ENCODE measurements at regions not wholly inside any gene's neighbourhood (a gene's known extent, or its start where the extent isn't known, plus 50 kb on each side); places are given as distances from the start of the nearest gene placed in this dataset.

DNA sequence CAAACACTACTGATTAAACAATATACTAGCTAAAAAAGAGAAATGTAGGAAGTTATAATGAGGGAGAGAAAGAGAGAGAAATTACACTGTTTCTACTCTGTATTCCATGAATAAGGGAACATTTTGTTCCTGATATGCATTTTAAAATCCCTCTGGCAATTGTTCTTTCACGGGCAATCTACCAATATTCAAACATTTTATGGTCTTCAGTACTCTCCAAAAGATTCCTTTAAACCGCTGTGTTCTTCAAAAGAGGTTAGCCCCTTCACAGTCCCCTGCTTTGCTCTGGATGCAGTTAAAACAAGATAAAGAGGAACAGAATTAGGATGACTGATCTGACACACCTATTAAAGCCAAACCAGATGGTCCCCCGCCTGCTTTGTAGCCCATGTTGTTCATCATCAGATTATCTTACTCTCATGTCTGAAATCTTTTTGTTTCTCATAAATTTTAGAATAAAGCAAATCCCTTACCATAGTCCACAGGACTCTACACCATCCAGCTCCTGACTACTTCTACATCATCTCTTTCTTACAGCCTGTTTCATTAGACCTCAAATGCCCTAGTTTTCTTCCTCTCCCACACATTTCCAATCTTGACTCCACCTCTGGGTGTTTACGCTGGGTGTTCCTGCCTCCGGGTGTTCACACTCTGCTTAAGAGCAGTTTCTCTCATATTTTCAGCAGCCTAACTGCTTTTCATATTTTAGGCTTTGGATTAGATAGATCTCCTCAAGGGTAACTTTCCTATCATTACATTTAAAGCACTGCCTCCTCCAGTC is 399.7 kb downstream of the COL12A1 start:
- Mint-ChIP-seq H3K9me3 (peaks cover 0 to 22% (median 5%) of the 10 kb centered on the region in 11 donors), H3K27ac (no peak overlapping the region), H3K36me3 (no peaks in the 10 kb centered on the region), H3K4me1 (no peaks in the 10 kb centered on the region), H3K27me3 (no peaks in the 10 kb centered on the region), H3K4me3 (no peak overlapping the region)
- DNase-seq (no peak), ATAC-seq (no peak)
- Histone ChIP-seq H3K4me3 (ENCODE audit: low read length) (no peak overlapping the region), H3K27me3 (ENCODE audit: control insufficient read depth in 2 of 2, insufficient read depth in 2 of 2, low read length in 2 of 2) (no peaks in the 10 kb centered on the region), H3K9me3 (ENCODE audit: control insufficient read depth in 2 of 3, low read length in 3 of 3) (no peaks in the 10 kb centered on the region), H3K27ac (ENCODE audit: low read depth, low read length) (no peak overlapping the region), H3K36me3 (ENCODE audit: control insufficient read depth in 2 of 3, insufficient read depth in 3 of 3, low read length in 3 of 3) (no peaks in the 10 kb centered on the region), H3K4me1 (ENCODE audit: control insufficient read depth in 2 of 2, insufficient read depth in 2 of 2, low read length in 2 of 2) (no peaks in the 10 kb centered on the region)
- CTCF ChIA-PET: no interaction called here
- POLR2A ChIA-PET: no interaction called here
- intact Hi-C loops (cut with micrococcal nuclease): no loop called here

DNA sequence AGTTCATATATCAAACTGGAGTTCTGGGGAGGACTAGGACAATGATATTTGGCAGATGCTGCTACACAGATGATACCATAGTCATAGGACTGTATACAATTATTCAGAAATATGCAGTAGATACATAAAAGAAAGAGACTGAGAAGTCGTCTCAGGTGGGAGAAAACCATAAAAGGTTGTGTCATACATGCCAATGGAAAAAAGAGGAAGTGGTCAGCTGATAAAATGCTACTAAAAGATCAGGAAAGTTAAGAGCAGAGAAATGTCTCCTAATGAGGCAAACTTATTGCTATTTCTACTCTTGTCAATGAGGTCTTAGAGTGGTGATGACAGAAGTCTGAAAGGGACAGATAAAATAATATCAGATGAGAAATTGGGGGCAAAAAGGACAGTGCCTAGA is 407.6 kb downstream of the COL12A1 start:
- H3K36me3 ChIP-seq (ENCODE audit: control insufficient read depth in 2 of 3, insufficient read depth in 3 of 3, low read length in 3 of 3): no peaks in the 10 kb centered on the region
- H3K4me1 ChIP-seq (ENCODE audit: control insufficient read depth in 2 of 2, insufficient read depth in 2 of 2, low read length in 2 of 2): no peaks in the 10 kb centered on the region
- H3K27me3 Mint-ChIP-seq: no peaks in the 10 kb centered on the region
- no peaks in the 10 kb centered on the region for H3K4me1 Mint-ChIP-seq
- CTCF ChIA-PET: no interaction called here
- no peaks in the 10 kb centered on the region for H3K36me3 Mint-ChIP-seq
- H3K9me3 ChIP-seq (ENCODE audit: control insufficient read depth in 2 of 3, low read length in 3 of 3): peaks cover 0 to 9% (median 0%) of the 10 kb centered on the region in 3 experiments
- H3K4me3 ChIP-seq (ENCODE audit: low read length): no peak overlapping the region
- ATAC-seq: no peak
- H3K27ac Mint-ChIP-seq: no peak overlapping the region
- H3K4me3 Mint-ChIP-seq: no peak overlapping the region
- H3K27me3 ChIP-seq (ENCODE audit: control insufficient read depth in 2 of 2, insufficient read depth in 2 of 2, low read length in 2 of 2): no peaks in the 10 kb centered on the region
- intact Hi-C loops (cut with micrococcal nuclease): no loop called here
- H3K9me3 Mint-ChIP-seq: peaks cover 7 to 50% (median 22%) of the 10 kb centered on the region in 11 donors
- POLR2A ChIA-PET: no interaction called here
- H3K27ac ChIP-seq (ENCODE audit: low read depth, low read length): no peak overlapping the region
- no peak for DNase-seq

DNA sequence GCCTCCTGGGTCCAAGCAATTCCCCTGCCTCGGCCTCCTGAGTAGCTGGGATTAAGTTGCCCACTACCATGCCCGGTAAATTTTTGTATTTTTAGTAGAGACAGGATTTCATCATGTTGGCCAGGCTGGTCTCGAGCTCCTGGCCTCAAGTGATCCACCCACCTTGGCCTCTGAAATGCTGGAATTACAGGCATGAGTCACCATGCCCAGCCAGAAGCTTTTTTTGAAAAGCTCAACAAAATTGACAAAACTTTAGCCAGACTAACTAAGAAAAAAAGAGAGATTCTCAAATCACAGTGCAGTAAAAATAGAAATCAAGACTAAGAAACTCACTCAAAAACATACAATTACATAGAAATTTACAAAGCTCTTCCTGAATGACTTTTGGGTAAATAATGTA is 420.6 kb downstream of the COL12A1 start:
- DNase-seq: no peak
- H3K4me1 Mint-ChIP-seq: no peaks in the 10 kb centered on the region
- no peak overlapping the region for H3K27ac ChIP-seq (ENCODE audit: low read depth, low read length)
- no peaks in the 10 kb centered on the region for H3K36me3 Mint-ChIP-seq
- H3K9me3 Mint-ChIP-seq: peaks cover 0 to 36% (median 4%) of the 10 kb centered on the region in 11 donors
- H3K4me3 Mint-ChIP-seq: no peak overlapping the region
- no peak overlapping the region for H3K27ac Mint-ChIP-seq
- H3K4me3 ChIP-seq (ENCODE audit: low read length): no peak overlapping the region
- ChIA-PET CTCF (no interaction called here), POLR2A (no interaction called here)
- intact Hi-C loops (cut with micrococcal nuclease): no loop called here
- no peaks in the 10 kb centered on the region for H3K4me1 ChIP-seq (ENCODE audit: control insufficient read depth in 2 of 2, insufficient read depth in 2 of 2, low read length in 2 of 2)
- no peaks in the 10 kb centered on the region for H3K27me3 Mint-ChIP-seq
- no peak for ATAC-seq
- H3K9me3 ChIP-seq (ENCODE audit: control insufficient read depth in 2 of 3, low read length in 3 of 3): no peaks in the 10 kb centered on the region
- no peaks in the 10 kb centered on the region for H3K27me3 ChIP-seq (ENCODE audit: control insufficient read depth in 2 of 2, insufficient read depth in 2 of 2, low read length in 2 of 2)
- H3K36me3 ChIP-seq (ENCODE audit: control insufficient read depth in 2 of 3, insufficient read depth in 3 of 3, low read length in 3 of 3): no peaks in the 10 kb centered on the region

DNA sequence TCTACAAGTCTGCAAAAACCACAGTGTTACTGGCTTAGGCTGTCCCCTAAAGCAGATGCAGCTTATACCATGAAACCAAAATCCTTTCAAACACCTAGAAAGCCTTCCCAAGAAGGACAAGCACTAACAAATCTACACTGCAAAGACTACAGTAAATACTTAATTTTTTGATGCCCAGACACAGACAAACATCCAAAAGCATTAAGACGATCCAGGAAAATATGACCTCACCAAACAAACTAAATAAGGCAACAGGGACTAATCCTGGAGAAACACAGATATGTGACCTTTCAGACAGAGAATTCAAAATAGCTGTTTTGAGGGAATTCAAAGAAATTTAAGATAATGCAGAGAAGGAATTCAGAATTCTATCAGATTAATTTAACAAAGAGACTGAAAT is 423.5 kb downstream of the COL12A1 start:
- no peaks in the 10 kb centered on the region for H3K9me3 ChIP-seq (ENCODE audit: control insufficient read depth in 2 of 3, low read length in 3 of 3)
- no peak overlapping the region for H3K27ac ChIP-seq (ENCODE audit: low read depth, low read length)
- Mint-ChIP-seq H3K36me3 (no peaks in the 10 kb centered on the region), H3K4me1 (no peaks in the 10 kb centered on the region), H3K27ac (no peak overlapping the region), H3K9me3 (peaks cover 0 to 20% (median 4%) of the 10 kb centered on the region in 11 donors), H3K27me3 (no peaks in the 10 kb centered on the region), H3K4me3 (no peak overlapping the region)
- no peak overlapping the region for H3K4me3 ChIP-seq (ENCODE audit: low read length)
- H3K27me3 ChIP-seq (ENCODE audit: control insufficient read depth in 2 of 2, insufficient read depth in 2 of 2, low read length in 2 of 2): no peaks in the 10 kb centered on the region
- POLR2A ChIA-PET: no interaction called here
- CTCF ChIA-PET: no interaction called here
- no peak for DNase-seq
- no peaks in the 10 kb centered on the region for H3K36me3 ChIP-seq (ENCODE audit: control insufficient read depth in 2 of 3, insufficient read depth in 3 of 3, low read length in 3 of 3)
- no peak for ATAC-seq
- H3K4me1 ChIP-seq (ENCODE audit: control insufficient read depth in 2 of 2, insufficient read depth in 2 of 2, low read length in 2 of 2): no peaks in the 10 kb centered on the region
- intact Hi-C loops (cut with micrococcal nuclease): no loop called here

DNA sequence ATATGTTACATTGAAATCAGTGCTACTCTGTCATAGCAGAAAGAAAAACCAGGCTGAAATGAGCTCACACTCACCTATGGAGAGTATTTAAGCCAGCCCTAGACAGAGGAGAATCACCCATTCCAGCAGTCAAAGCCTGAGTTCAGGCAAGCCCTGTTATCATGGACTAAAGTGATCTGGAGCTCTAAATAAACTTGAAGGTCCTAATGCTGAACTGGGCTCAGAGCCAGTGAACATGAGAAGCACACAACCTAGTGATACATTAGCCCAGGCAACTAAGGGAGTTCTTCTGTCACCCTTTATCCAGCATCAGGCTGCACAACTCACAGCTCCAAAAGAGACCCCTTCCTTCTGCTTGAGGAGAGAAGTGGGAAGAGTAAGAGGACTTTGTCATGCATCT is 425.0 kb downstream of the COL12A1 start:
- DNase-seq (no peak), ATAC-seq (no peak)
- Mint-ChIP-seq H3K4me3 (no peak overlapping the region), H3K27me3 (no peaks in the 10 kb centered on the region), H3K27ac (no peak overlapping the region), H3K4me1 (no peaks in the 10 kb centered on the region), H3K36me3 (no peaks in the 10 kb centered on the region), H3K9me3 (peaks cover 0 to 20% (median 4%) of the 10 kb centered on the region in 11 donors)
- H3K36me3 ChIP-seq (ENCODE audit: control insufficient read depth in 2 of 3, insufficient read depth in 3 of 3, low read length in 3 of 3): no peaks in the 10 kb centered on the region
- CTCF ChIA-PET: no interaction called here
- no peaks in the 10 kb centered on the region for H3K27me3 ChIP-seq (ENCODE audit: control insufficient read depth in 2 of 2, insufficient read depth in 2 of 2, low read length in 2 of 2)
- no peaks in the 10 kb centered on the region for H3K4me1 ChIP-seq (ENCODE audit: control insufficient read depth in 2 of 2, insufficient read depth in 2 of 2, low read length in 2 of 2)
- no peak overlapping the region for H3K4me3 ChIP-seq (ENCODE audit: low read length)
- intact Hi-C loops (cut with micrococcal nuclease): no loop called here
- no peak overlapping the region for H3K27ac ChIP-seq (ENCODE audit: low read depth, low read length)
- H3K9me3 ChIP-seq (ENCODE audit: control insufficient read depth in 2 of 3, low read length in 3 of 3): no peaks in the 10 kb centered on the region
- POLR2A ChIA-PET: no interaction called here

DNA sequence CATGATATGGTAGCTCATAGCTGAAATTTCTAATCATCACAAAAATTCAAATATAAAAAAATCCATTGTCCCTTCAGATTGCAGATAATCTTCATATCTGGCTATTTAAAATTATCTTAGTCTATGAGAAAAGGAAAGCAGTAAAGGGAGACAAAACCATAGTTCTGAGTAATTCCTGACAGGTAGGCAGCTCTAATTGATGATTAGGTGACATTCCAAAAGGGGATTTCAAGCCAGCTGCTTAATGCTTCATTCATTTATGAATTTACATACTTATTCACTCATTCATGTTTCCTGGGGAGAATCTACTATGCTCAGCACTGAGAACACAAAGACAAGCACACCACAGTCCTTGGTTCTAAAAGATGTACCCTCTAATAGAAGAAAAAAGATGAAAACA is 437.1 kb downstream of the COL12A1 start:
- H3K4me3 ChIP-seq (ENCODE audit: low read length): no peak overlapping the region
- Mint-ChIP-seq H3K4me1 (no peaks in the 10 kb centered on the region), H3K36me3 (no peaks in the 10 kb centered on the region), H3K27ac (no peak overlapping the region), H3K27me3 (no peaks in the 10 kb centered on the region), H3K4me3 (no peak overlapping the region), H3K9me3 (peaks cover 0 to 7% (median 0%) of the 10 kb centered on the region in 11 donors)
- no peaks in the 10 kb centered on the region for H3K9me3 ChIP-seq (ENCODE audit: control insufficient read depth in 2 of 3, low read length in 3 of 3)
- ATAC-seq: no peak
- no peak for DNase-seq
- POLR2A ChIA-PET: no interaction called here
- H3K27ac ChIP-seq (ENCODE audit: low read depth, low read length): no peak overlapping the region
- no peaks in the 10 kb centered on the region for H3K27me3 ChIP-seq (ENCODE audit: control insufficient read depth in 2 of 2, insufficient read depth in 2 of 2, low read length in 2 of 2)
- no peaks in the 10 kb centered on the region for H3K36me3 ChIP-seq (ENCODE audit: control insufficient read depth in 2 of 3, insufficient read depth in 3 of 3, low read length in 3 of 3)
- no peaks in the 10 kb centered on the region for H3K4me1 ChIP-seq (ENCODE audit: control insufficient read depth in 2 of 2, insufficient read depth in 2 of 2, low read length in 2 of 2)
- CTCF ChIA-PET: no interaction called here
- intact Hi-C loops (cut with micrococcal nuclease): no loop called here

DNA sequence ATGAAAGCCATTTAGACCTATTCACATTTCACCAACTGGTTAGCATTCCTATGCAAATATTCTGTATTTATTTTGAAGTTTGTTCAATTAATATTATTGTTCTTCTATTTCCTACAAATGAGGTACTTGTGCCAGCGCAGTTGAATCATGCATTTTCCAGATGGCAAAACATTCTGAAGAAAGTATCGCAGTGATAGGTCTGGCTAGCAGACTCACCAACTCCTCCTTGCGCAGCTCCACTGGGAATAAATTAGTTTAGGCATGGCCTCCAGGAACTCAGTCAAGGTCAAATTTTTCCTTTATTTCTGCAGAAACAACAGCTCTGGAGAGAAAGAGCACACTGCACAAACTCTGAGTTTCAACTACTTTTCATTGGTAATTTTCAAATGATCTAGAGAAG is 437.7 kb downstream of the COL12A1 start:
- Mint-ChIP-seq H3K36me3 (no peaks in the 10 kb centered on the region), H3K4me3 (no peak overlapping the region), H3K4me1 (no peaks in the 10 kb centered on the region), H3K27me3 (no peaks in the 10 kb centered on the region), H3K27ac (no peak overlapping the region), H3K9me3 (peaks cover 0 to 7% (median 0%) of the 10 kb centered on the region in 11 donors)
- H3K9me3 ChIP-seq (ENCODE audit: control insufficient read depth in 2 of 3, low read length in 3 of 3): no peaks in the 10 kb centered on the region
- no peaks in the 10 kb centered on the region for H3K36me3 ChIP-seq (ENCODE audit: control insufficient read depth in 2 of 3, insufficient read depth in 3 of 3, low read length in 3 of 3)
- DNase-seq: no peak
- CTCF ChIA-PET: no interaction called here
- no peaks in the 10 kb centered on the region for H3K4me1 ChIP-seq (ENCODE audit: control insufficient read depth in 2 of 2, insufficient read depth in 2 of 2, low read length in 2 of 2)
- intact Hi-C loops (cut with micrococcal nuclease): no loop called here
- no peak overlapping the region for H3K4me3 ChIP-seq (ENCODE audit: low read length)
- POLR2A ChIA-PET: no interaction called here
- no peak for ATAC-seq
- H3K27me3 ChIP-seq (ENCODE audit: control insufficient read depth in 2 of 2, insufficient read depth in 2 of 2, low read length in 2 of 2): no peaks in the 10 kb centered on the region
- H3K27ac ChIP-seq (ENCODE audit: low read depth, low read length): no peak overlapping the region

Data from naive thymus-derived CD4-positive, alpha-beta T cell (primary cell).